ENCODE measurements at regions not wholly inside any gene's neighbourhood (a gene's known extent, or its start where the extent isn't known, plus 50 kb on each side); places are given as distances from the start of the nearest gene placed in this dataset.
"Not testable (repeated sequence)": the region's sequence is repeated elsewhere in the genome, so short reads cannot be mapped to it uniquely, and the experiment has no call there.

DNA sequence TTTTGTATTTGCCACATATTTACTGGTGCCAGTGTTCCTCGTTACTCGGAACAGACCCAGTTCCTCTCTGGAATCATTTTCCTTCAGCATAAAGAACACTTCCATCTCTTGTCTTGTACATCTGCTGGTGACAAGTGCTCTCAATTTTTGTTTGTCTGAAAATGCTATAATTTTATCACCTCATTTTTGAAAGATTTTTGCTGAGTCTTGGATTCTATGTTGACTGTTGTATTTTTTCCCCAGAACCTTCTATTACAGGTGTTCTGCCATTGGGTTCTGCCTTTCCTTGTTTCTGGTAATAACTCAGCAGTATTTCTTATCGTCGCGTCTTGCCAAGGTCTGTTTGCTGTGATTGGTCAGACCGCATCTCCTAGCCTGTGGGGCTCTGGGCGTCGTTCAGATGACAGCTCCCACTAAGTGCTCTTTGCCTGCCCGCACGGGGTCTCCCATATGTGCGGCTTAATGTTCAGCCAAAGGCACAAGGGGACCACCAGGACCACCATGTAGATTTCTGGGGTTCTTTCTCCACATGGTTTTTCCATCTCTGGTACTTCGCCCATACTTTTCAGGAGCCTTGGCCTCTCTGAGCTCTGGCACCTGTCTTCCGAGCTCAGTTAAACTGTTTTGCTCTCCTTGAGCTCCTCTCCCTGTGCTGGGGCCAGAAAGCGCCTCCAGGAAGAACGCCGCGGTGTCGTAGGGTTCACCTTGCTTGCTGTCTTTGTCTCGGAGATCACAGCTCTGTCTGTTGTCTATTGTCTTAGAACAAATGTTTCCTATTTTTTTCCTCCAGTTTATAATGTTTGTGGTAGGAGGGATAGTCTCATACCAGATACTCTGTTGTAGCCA, 80.0 kb downstream of the METRNL start:
- no peak for DNase-seq

- DNase-seq: no peak
Measured at GRCh38 chr17:83160443-83161297, 81.3 kb downstream of the METRNL start.

DNA sequence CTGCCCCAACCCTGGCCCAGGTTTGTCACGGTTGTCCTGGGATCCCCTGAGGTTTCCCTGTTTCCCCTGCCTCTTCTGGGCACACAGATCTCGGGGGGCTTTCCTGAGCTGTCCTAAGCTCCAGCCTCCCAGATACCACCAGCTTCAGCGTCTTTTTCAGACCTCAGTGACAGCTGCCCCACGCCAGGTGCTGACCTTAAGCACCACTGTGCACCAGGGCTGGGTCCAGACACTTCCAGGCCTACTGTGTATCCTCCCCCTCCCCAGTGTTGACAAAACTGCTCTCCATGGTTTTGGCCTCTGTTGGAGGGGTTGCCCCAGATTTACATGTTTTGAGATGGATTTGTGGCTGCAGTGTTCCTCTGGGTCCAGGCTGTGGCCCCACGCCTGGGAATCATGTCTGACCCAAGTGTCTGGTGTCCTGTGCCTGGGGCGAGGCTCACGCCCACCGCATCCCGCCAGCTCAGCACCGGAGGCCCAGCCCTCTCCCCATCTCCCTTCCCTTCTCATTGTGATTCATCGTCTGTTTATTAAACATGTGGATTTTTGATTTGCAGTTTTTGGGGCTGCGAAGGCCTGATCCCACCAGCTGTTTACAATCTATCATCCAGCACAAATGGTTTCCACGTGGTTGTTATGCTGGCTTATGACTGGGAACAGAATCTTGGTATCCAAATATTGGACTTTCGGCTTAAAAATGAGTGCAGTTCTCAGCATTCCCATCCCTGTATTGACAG, 82.1 kb downstream of the METRNL start:
- DNase-seq: no peak

GRCh38 chr17:83162035-83162745, 82.8 kb downstream of the METRNL start:
- no peak for DNase-seq

DNA sequence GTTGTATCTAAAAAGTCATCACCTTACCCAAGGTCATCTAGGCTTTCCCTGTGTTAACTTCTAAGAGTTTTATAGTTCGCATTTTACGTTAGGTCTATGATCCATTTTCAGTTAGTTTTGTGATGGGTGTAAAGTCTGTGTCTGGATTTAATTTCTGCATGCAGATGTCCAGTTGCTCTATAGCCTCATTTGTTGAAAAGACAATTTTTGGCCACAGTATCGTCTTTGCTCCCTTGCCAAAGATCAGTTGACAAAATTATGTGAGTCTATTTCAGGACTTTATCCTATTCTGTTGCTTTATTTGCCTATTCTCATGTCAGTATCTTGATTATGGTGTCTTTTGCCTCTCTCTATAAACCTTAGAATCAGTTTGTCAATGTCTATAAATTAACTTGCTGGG, 85.1 kb downstream of the METRNL start:
- no peak for DNase-seq

DNA sequence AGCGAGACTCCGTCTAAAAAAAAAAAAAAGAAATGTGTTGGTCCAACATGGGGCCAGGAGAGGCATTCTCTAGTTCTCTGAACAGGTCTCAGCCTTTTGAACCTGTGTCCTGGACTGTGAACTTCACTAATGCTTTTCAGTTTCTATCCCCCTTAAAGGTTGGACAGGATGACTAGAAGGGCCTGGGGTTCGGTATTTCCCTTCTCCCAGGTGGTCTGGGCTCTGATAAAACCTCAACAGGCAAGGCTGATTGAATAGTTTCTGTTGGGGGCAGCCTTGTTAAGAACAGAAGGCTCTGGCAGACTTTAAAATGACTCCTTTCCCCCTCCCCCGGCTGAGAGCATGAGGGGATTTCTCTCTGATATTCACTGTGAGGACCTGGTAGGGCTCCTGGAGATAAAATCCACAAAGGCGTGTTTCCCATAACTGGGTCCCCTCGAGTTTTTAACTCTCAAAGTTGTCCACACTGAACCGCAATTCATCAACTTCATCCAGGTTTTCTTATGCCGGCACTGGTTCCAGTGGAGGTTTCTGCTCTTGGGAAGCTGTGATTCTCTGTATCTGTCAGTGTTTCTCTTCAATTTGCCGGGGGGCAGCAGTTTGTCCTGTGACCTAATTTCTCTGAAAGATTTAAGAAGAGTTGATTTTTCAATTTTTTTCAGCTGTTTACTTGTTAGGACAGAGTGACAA, 91.3 kb downstream of the METRNL start:
- DNase-seq: no peak

DNA sequence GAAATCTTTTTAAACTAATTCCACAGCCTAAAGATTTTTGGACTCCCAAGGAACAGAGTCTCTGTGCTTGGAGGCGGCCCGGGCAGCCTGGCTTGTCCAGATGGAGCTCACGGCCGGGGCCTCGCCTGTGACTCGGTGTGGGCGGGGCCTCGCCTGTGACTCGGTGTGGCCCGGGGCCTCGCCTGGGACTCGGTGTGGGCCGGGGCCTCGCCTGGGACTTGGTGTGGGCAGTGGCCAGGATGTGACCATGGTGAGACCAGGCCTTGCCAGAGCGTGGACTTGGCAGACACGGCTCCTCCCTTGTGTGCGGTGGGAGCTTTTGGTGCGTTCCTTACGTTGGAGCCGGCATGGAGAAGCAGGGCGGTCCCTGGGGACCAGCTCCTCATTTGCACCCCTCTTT, 92.3 kb downstream of the METRNL start:
- no peak for DNase-seq

DNA sequence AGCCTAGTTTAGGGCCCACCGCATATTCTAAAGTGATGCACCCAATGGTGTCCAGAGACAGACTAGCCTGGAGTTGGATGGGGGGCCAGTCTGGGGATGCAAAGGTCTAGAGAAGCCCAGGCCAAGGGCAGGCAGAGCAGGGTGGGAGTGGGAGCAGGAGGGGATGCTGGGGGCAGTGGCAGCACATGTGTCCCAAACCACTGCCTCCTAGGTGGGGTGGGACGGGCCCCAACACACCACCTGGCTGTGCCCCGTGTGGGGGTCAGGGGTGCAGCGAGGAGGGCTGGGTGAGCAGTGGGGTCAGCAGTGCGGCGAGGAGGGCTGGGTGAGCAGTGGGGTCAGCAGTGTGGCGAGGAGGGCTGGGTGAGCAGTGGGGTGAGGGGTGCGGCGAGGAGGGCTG, 92.7 kb downstream of the METRNL start:
- DNase-seq: not testable (repeated sequence)

DNA sequence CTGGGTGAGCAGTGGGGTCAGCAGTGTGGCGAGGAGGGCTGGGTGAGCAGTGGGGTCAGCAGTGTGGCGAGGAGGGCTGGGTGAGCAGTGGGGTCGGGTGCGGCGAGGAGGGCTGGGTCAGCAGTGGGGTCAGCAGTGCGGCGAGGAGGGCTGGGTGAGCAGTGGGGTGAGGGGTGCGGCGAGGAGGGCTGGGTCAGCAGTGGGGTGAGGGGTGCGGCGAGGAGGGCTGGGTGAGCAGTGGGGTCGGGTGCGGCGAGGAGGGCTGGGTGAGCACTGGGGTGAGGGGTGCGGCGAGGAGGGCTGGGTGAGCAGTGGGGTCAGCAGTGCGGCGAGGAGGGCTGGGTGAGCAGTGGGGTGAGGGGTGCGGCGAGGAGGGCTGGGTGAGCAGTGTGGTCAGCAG, 93.2 kb downstream of the METRNL start:
- not testable (repeated sequence) for DNase-seq

GRCh38 chr17:83173180-83173913, 93.9 kb downstream of the METRNL start:
- DNase-seq: not testable (repeated sequence)

DNA sequence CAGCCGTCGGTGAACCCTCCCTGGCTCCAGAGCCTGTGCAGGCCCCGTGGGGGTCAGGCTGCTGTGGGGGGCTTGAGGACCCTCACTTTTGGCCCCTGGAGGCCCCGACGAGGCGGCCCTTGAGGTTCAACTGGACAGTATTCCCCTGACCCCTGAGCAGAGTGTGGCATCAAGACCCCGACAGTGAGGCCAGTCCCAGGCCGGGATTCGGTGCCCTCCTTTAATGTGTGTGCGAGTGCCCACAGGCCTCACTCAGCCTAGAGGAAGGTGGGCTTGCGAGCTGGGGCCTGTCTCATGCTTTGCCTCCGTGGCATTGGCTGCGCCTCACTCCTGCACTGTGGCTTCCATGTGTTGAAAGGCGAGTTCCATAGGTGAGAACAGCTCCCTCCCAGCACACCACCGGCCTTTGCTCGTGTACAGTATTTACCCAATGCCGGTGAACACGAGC, 94.5 kb downstream of the METRNL start:
- no peak for DNase-seq

GRCh38 chr17:83174362-83175118, 95.1 kb downstream of the METRNL start:
- no peak for DNase-seq

- DNase-seq: no peak
Measured at GRCh38 chr17:83175119-83175821, 95.9 kb downstream of the METRNL start.

DNA sequence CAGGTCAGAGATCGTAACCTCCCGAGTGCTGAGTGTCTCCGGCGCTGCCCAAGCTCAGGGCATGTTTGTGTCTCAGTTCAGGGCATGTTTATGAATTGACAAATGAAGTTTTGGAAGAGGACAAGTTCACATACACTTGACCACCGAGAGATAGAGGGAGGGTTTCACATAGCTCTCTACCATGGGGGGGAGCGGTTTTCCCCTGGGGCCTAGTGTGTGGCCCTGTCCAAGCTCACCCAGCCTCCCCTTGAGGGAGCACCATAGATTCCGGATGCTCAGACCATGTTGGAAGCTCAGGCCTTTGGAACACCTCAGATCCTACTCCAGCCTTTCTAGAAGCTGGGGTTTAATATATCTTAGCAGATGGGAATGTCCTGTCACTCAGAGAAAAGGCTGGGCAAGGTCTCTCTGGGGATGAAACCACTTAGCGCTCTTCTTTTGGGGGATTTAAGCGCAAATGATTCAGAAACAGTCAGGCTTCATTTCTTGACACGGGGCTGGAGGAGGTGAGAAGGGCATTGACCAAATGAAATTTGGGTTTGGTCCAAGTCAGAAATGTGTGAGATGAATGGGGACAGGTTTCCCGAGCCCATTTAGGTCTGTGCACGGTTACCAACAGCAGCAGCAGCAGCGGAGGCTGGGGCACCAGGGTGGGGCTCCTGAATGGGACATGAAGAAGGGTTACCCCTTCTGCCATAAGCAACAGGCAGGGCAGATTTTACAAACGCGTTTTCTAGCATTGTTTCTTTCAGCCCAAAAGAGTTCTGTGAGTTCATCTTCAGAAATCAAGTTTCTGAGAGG, 96.6 kb downstream of the METRNL start:
- DNase-seq: no peak

GRCh38 chr17:83176623-83177583, 97.5 kb downstream of the METRNL start:
- DNase-seq: no peak

DNA sequence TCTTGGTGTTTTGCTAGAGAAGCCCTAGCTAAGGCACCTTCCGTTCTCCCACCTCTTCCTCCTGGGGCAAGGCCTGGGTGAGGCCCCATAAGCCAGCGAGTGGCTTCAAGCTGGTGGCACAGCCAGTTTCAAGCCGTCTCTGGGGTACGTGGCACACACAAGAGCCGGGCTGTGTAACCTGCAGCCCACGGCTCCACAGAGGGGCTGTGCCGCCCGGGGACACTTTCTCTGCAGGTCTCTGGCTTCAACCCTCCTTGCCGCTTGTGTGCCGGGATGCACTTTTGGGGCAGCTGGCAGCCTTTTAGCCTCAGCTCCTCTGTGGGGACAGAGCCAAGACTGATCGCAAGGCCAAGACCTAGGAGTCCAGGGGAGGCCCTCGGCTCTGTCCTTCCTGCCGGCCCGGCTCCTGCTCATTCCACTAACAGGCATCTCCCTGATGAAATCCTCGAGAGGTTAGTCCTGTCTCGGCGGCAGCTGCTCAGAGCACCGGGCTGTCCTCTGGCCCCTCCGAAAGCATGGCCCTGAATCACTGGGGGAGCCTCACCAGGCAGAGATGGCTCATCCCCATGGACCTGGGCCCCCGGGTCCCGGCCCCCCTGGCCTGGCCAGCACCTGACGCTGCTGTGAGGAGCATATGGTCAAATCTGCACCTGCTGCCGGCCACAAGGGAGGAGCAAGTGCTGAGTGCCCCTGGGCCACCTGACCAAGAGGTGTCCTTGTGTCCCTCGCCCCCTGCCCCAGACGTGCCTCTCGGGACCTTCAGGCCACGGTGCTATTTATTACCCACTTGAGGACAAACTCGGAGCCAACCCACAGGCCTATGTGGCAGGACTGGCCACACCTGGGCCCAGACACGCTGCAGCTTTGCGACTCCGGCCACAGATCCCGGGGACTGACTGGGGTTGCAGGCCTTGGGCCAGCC, 98.5 kb downstream of the METRNL start:
- DNase-seq: no peak
